Activated B cell treated with CpG ODN at 0.5 μM for 24 hours (primary cell): ENCODE measurements at regions not wholly inside any gene's neighbourhood (a gene's known extent, or its start where the extent isn't known, plus 50 kb on each side); places are given as distances from the start of the nearest gene placed in this dataset.

Experiments
- ATAC-seq: fragments of 200-7000 bp; cut with Tn5 transposase; one replicate; pipeline ENCODE4 v1.10.0; 2021; ENCODE audit warnings: low read depth, mild to moderate bottlenecking, moderate library complexity
- CTCF ChIA-PET: fragments of 350-600 bp; sonication (Branson Sonifier 250); formaldehyde crosslinking; loops from one replicate; lab custom pipeline; 2021; ENCODE audit warnings: antibody characterized with exemption; lab: Charles Lee
- POLR2A ChIA-PET: fragments of 350-600 bp; sonication (Branson Sonifier 250); formaldehyde crosslinking; loops from one replicate; lab custom pipeline; 2021; ENCODE audit warnings: antibody characterized with exemption; lab: Charles Lee
- DNase-seq: peaks from one replicate; pipeline ENCODE4 v3.0.0; 2022
- H3K27ac Mint-ChIP-seq: one replicate; pipeline ENCODE4 v1.8.0; 2020; ENCODE audit warnings: mixed read lengths
- H3K27me3 Mint-ChIP-seq: one replicate; pipeline ENCODE4 v1.8.0; 2021; ENCODE audit warnings: mixed read lengths
- H3K36me3 Mint-ChIP-seq: one replicate; pipeline ENCODE4 v1.8.0; 2021; ENCODE audit warnings: low read depth, mixed read lengths
- H3K4me1 Mint-ChIP-seq: one replicate; pipeline ENCODE4 v1.8.0; 2021; ENCODE audit warnings: mixed read lengths
- H3K4me3 Mint-ChIP-seq: one replicate; pipeline ENCODE4 v1.8.0; 2020; ENCODE audit warnings: mild to moderate bottlenecking, mixed read lengths
- H3K9me3 Mint-ChIP-seq: one replicate; pipeline ENCODE4 v1.8.0; 2020; ENCODE audit warnings: mixed read lengths
- intact Hi-C: fragments of 100-400 bp; cut with micrococcal nuclease; formaldehyde crosslinking; loops from one replicate; pipeline ENCODE4 v1.15.1; 2024
- TF ChIP-seq, protein P1 (sequence below): fragments of 200-600 bp; IDR thresholded peaks from one replicate; pipeline ENCODE4 v1.8.0; 2022; ENCODE audit warnings: antibody characterized with exemption, mild to moderate bottlenecking

GRCh38 chr22:48892578-48893287, 934.9 kb downstream of the BRD1 start:
- Mint-ChIP-seq H3K27me3 (no peaks in the 10 kb centered on the region), H3K9me3 (no peaks in the 10 kb centered on the region), H3K36me3 (no peaks in the 10 kb centered on the region), H3K4me1 (no peaks in the 10 kb centered on the region), H3K27ac (no peak overlapping the region), H3K4me3 (no peak overlapping the region)
- POLR2A ChIA-PET, result no interaction called here
- ATAC-seq (no peak), DNase-seq (no peak)
- TF ChIP-seq, protein P1, sequence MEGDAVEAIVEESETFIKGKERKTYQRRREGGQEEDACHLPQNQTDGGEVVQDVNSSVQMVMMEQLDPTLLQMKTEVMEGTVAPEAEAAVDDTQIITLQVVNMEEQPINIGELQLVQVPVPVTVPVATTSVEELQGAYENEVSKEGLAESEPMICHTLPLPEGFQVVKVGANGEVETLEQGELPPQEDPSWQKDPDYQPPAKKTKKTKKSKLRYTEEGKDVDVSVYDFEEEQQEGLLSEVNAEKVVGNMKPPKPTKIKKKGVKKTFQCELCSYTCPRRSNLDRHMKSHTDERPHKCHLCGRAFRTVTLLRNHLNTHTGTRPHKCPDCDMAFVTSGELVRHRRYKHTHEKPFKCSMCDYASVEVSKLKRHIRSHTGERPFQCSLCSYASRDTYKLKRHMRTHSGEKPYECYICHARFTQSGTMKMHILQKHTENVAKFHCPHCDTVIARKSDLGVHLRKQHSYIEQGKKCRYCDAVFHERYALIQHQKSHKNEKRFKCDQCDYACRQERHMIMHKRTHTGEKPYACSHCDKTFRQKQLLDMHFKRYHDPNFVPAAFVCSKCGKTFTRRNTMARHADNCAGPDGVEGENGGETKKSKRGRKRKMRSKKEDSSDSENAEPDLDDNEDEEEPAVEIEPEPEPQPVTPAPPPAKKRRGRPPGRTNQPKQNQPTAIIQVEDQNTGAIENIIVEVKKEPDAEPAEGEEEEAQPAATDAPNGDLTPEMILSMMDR, result no peak
- intact Hi-C loops, result no loop called here
- CTCF ChIA-PET, result no interaction called here

GRCh38 chr22:48891688-48892577, 935.7 kb downstream of the BRD1 start:
- no peaks in the 10 kb centered on the region for H3K4me1 Mint-ChIP-seq
- H3K36me3 Mint-ChIP-seq, result no peaks in the 10 kb centered on the region
- ATAC-seq (no peak), DNase-seq (no peak)
- ChIA-PET CTCF (no interaction called here), POLR2A (no interaction called here)
- intact Hi-C loops, result no loop called here
- no peaks in the 10 kb centered on the region for H3K27me3 Mint-ChIP-seq
- no peak overlapping the region for H3K27ac Mint-ChIP-seq
- no peak overlapping the region for H3K4me3 Mint-ChIP-seq
- TF ChIP-seq, protein P1, result no peak
- H3K9me3 Mint-ChIP-seq, result no peaks in the 10 kb centered on the region

DNA sequence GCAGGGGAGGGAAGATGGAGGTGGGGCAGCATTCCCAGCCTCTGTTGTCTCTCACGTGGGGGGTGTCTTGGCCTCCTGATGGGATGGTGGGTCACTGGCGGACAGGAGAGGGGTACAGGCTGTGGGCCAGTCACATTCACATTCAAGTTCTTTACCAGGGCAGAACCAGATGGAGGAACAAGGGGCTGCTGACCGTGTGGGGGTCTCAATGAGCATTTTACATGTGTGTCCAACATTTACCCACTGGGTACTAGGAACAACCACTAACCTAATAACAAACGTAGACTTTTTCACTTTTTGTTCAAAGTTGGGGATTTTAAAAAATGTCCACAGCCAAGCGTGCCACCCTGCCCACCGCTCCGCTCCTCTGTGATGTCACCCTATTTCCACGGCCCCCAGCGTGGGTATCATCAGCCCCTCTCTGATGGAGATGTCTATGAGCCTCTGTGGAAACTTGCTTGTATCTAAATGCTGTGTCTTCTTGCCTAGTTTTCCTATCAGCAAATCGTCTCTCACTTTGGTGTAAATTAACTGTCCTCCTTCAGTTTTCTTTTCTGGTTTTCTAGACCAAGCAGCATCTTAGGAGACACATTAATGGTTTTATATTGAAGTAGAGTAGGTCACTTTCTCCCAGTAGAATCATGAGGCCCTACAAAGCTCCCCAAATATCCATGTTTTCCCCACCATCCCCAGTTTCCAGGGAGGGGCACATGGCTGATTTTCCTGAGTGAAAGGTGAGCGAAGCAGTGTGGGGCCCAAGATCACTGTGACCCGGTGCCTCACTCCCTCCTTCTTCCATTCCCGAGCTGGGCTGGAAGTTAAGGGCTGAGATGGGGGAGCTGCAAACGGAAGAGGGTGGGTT, 936.7 kb downstream of the BRD1 start:
- CTCF ChIA-PET, result no interaction called here
- ATAC-seq (no peak), DNase-seq (no peak)
- Mint-ChIP-seq H3K9me3 (no peaks in the 10 kb centered on the region), H3K4me1 (no peaks in the 10 kb centered on the region), H3K4me3 (no peak overlapping the region), H3K27me3 (no peaks in the 10 kb centered on the region), H3K36me3 (no peaks in the 10 kb centered on the region), H3K27ac (no peak overlapping the region)
- POLR2A ChIA-PET, result no interaction called here
- TF ChIP-seq, protein P1, result no peak
- intact Hi-C loops, result no loop called here

DNA sequence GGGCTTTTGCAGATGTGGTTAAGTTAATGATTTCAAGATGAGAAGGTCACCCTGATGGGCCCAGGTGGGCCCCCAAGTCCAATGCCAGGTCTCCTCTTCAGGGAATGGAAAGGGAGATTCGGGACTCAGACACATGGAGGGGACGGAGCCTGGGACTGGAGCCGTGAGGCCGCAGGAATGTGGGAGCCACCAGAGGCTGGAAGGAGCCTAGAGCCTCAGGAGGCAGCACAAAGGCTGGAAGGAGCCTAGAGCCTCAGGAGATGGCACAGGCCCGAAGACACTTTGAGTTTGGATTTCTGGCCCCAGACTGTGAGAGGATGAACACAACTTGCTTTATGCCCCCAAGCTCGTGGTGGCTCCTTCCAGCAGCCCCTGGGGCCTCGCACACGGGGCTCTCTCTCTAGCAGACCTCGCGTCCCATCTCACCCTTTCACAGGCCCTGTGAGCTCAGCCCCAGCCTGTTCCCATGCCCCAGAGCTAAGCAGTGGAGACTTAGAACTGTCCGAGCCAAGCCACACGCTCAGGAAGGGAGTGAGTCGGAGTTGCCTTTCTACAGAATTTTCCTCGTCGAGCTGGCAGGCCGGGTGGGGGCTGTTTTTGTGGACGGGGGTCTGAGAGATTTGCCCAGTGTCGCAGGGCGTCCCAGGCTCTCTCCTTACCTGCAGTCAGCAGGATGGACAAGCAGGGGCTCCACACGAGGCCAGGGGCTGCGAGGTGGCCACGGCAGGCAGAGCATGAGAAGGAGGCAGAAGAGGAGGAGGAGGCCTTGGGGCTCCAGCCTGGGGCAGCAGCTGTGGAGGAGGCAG, 937.6 kb downstream of the BRD1 start:
- intact Hi-C loops, result no loop called here
- Mint-ChIP-seq H3K9me3 (no peaks in the 10 kb centered on the region), H3K4me3 (no peak overlapping the region), H3K27ac (no peak overlapping the region), H3K36me3 (no peaks in the 10 kb centered on the region), H3K27me3 (no peaks in the 10 kb centered on the region), H3K4me1 (no peaks in the 10 kb centered on the region)
- no peak for DNase-seq
- TF ChIP-seq, protein P1, result no peak
- ChIA-PET CTCF (no interaction called here), POLR2A (no interaction called here)
- no peak for ATAC-seq
